HFFc6 (cell line): ENCODE measurements at regions not wholly inside any gene's neighbourhood (a gene's known extent, or its start where the extent isn't known, plus 50 kb on each side); places are given as distances from the start of the nearest gene placed in this dataset.

ENCODE experiments used
- DNase-seq: peaks from one replicate; pipeline ENCODE4 v3.0.0-alpha.2; 2018
- H3K27ac Mint-ChIP-seq: 2 replicates; pipeline ENCODE4 v1.8.0; 2020; ENCODE audit warnings: mild to moderate bottlenecking, mixed read lengths
- H3K27me3 Mint-ChIP-seq: 2 replicates; pipeline ENCODE4 v1.8.0; 2021; ENCODE audit warnings: mild to moderate bottlenecking, moderate library complexity, mixed read lengths; ENCODE audit not compliant: insufficient read depth
- H3K36me3 Mint-ChIP-seq: 2 replicates; pipeline ENCODE4 v1.8.0; 2021; ENCODE audit warnings: low read depth, mixed read lengths
- H3K4me1 Mint-ChIP-seq: 2 replicates; pipeline ENCODE4 v1.8.0; 2020; ENCODE audit warnings: low read depth, mixed read lengths
- H3K4me3 Mint-ChIP-seq: 2 replicates; pipeline ENCODE4 v1.8.0; 2020; ENCODE audit warnings: mild to moderate bottlenecking, moderate library complexity, mixed read lengths
- H3K9me3 Mint-ChIP-seq: 2 replicates; pipeline ENCODE4 v1.8.0; 2020; ENCODE audit warnings: mild to moderate bottlenecking, mixed read lengths
- CTCF ChIP-seq: fragments of 200-600 bp; sonication (generic); IDR thresholded peaks from 2 replicates; pipeline ENCODE4 v1.5.0; 2021; ENCODE audit warnings: antibody characterized with exemption, mild to moderate bottlenecking

- Mint-ChIP-seq H3K36me3 (no peaks in the 10 kb centered on the region), H3K9me3 (peaks cover 13% of the 10 kb centered on the region), H3K27me3 (no peaks in the 10 kb centered on the region), H3K27ac (no peak overlapping the region), H3K4me1 (no peaks in the 10 kb centered on the region), H3K4me3 (no peak overlapping the region)
- no peak for DNase-seq
- TF ChIP-seq CTCF: no peak
Observed at GRCh38 chr14:104422837-104423681, 156.5 kb upstream of the C14orf180 start.

- H3K27ac Mint-ChIP-seq: no peak overlapping the region
- DNase-seq: no peak
- no peaks in the 10 kb centered on the region for H3K27me3 Mint-ChIP-seq
- H3K4me3 Mint-ChIP-seq: no peak overlapping the region
- H3K4me1 Mint-ChIP-seq: no peaks in the 10 kb centered on the region
- no peak for TF ChIP-seq CTCF
- peaks cover 16% of the 10 kb centered on the region for H3K9me3 Mint-ChIP-seq
- H3K36me3 Mint-ChIP-seq: no peaks in the 10 kb centered on the region
Observed at GRCh38 chr14:104423701-104424405, 155.7 kb upstream of the C14orf180 start.

GRCh38 chr14:104424406-104425072 is 155.0 kb upstream of the C14orf180 start:
- no peak overlapping the region for H3K4me3 Mint-ChIP-seq
- no peak for TF ChIP-seq CTCF
- H3K27ac Mint-ChIP-seq: no peak overlapping the region
- H3K36me3 Mint-ChIP-seq: no peaks in the 10 kb centered on the region
- peaks cover 21% of the 10 kb centered on the region for H3K9me3 Mint-ChIP-seq
- H3K27me3 Mint-ChIP-seq: no peaks in the 10 kb centered on the region
- DNase-seq: no peak
- H3K4me1 Mint-ChIP-seq: no peaks in the 10 kb centered on the region

- Mint-ChIP-seq H3K9me3 (peaks cover 17% of the 10 kb centered on the region), H3K4me1 (no peaks in the 10 kb centered on the region), H3K4me3 (no peak overlapping the region), H3K27ac (no peak overlapping the region), H3K27me3 (no peaks in the 10 kb centered on the region), H3K36me3 (no peaks in the 10 kb centered on the region)
- no peak for TF ChIP-seq CTCF
- DNase-seq: no peak
Observed at GRCh38 chr14:104425171-104425681, 154.3 kb upstream of the C14orf180 start.

- H3K27ac Mint-ChIP-seq: no peak overlapping the region
- TF ChIP-seq CTCF: no peak
- 0 out of 2 replicates have a peak, but pooled peaks cover 6% of the 10 kb centered on the region for H3K36me3 Mint-ChIP-seq
- peaks cover 25% of the 10 kb centered on the region for H3K9me3 Mint-ChIP-seq
- peaks cover 2% of the 10 kb centered on the region; the same call in 1 of the 2 replicates for H3K27me3 Mint-ChIP-seq
- H3K4me1 Mint-ChIP-seq: no peaks in the 10 kb centered on the region
- no peak for DNase-seq
- no peak overlapping the region for H3K4me3 Mint-ChIP-seq
Observed at GRCh38 chr14:104425763-104426646, 153.6 kb upstream of the C14orf180 start.
